ENCODE measurements at regions not wholly inside any gene's neighbourhood (a gene's known extent, or its start where the extent isn't known, plus 50 kb on each side); places are given as distances from the start of the nearest gene placed in this dataset.

GRCh38 chr15:47398594-47398993 lies 318.7 kb upstream of the SEMA6D start:
- no CpG with 5 or more reads among the region's 5 CpGs for WGBS (ENCODE audit: insufficient coverage)
- Histone ChIP-seq H3K27ac (ENCODE audit: low read length) (peak overlapping the region; percentile 67), H3K36me3 (ENCODE audit: control insufficient read depth, insufficient read depth, low read length) (no peaks in the 10 kb centered on the region), H3K4me1 (ENCODE audit: control insufficient read depth, insufficient read depth, low read length) (no peaks in the 10 kb centered on the region), H3K27me3 (ENCODE audit: control insufficient read depth, insufficient read depth, low read length) (no peaks in the 10 kb centered on the region), H3K4me3 (ENCODE audit: low read length) (no peak overlapping the region), H3K9me3 (replicated peaks; ENCODE audit: control insufficient read depth, low read depth, low read length) (no peaks in the 10 kb centered on the region)
- no peak for DNase-seq

- Histone ChIP-seq H3K9me3 (replicated peaks; ENCODE audit: control insufficient read depth, low read depth, low read length) (no peaks in the 10 kb centered on the region), H3K36me3 (ENCODE audit: control insufficient read depth, insufficient read depth, low read length) (no peaks in the 10 kb centered on the region), H3K27ac (ENCODE audit: low read length) (no peak overlapping the region), H3K27me3 (ENCODE audit: control insufficient read depth, insufficient read depth, low read length) (no peaks in the 10 kb centered on the region), H3K4me3 (ENCODE audit: low read length) (no peak overlapping the region), H3K4me1 (ENCODE audit: control insufficient read depth, insufficient read depth, low read length) (no peaks in the 10 kb centered on the region)
- no peak for DNase-seq
- WGBS (ENCODE audit: insufficient coverage) = 50% methylated on average over 1 of the region's 1 CpG
Measured at GRCh38 chr15:47399100-47399499, 318.2 kb upstream of the SEMA6D start.

GRCh38 chr15:47400603-47401002 lies 316.7 kb upstream of the SEMA6D start:
- no CpG with 5 or more reads among the region's 2 CpGs for WGBS (ENCODE audit: insufficient coverage)
- no peak for DNase-seq
- Histone ChIP-seq H3K4me3 (ENCODE audit: low read length) (no peak overlapping the region), H3K27ac (ENCODE audit: low read length) (no peak overlapping the region), H3K27me3 (ENCODE audit: control insufficient read depth, insufficient read depth, low read length) (no peaks in the 10 kb centered on the region), H3K36me3 (ENCODE audit: control insufficient read depth, insufficient read depth, low read length) (no peaks in the 10 kb centered on the region), H3K4me1 (ENCODE audit: control insufficient read depth, insufficient read depth, low read length) (no peaks in the 10 kb centered on the region), H3K9me3 (replicated peaks; ENCODE audit: control insufficient read depth, low read depth, low read length) (no peaks in the 10 kb centered on the region)

- no peaks in the 10 kb centered on the region for H3K27me3 ChIP-seq (ENCODE audit: control insufficient read depth, insufficient read depth, low read length)
- no peak for DNase-seq
- 79% methylated on average over 3 of the region's 3 CpGs for WGBS (ENCODE audit: insufficient coverage)
- H3K27ac ChIP-seq (ENCODE audit: low read length) = no peak overlapping the region
- H3K9me3 ChIP-seq (replicated peaks; ENCODE audit: control insufficient read depth, low read depth, low read length) = no peaks in the 10 kb centered on the region
- H3K4me1 ChIP-seq (ENCODE audit: control insufficient read depth, insufficient read depth, low read length) = no peaks in the 10 kb centered on the region
- no peaks in the 10 kb centered on the region for H3K36me3 ChIP-seq (ENCODE audit: control insufficient read depth, insufficient read depth, low read length)
- no peak overlapping the region for H3K4me3 ChIP-seq (ENCODE audit: low read length)
Measured at GRCh38 chr15:47401427-47401826, 315.9 kb upstream of the SEMA6D start.

GRCh38 chr15:47402829-47403228 lies 314.5 kb upstream of the SEMA6D start:
- no peak for DNase-seq
- Histone ChIP-seq H3K4me3 (ENCODE audit: low read length) (no peak overlapping the region), H3K4me1 (ENCODE audit: control insufficient read depth, insufficient read depth, low read length) (no peaks in the 10 kb centered on the region), H3K27me3 (ENCODE audit: control insufficient read depth, insufficient read depth, low read length) (no peaks in the 10 kb centered on the region), H3K27ac (ENCODE audit: low read length) (no peak overlapping the region), H3K36me3 (ENCODE audit: control insufficient read depth, insufficient read depth, low read length) (no peaks in the 10 kb centered on the region), H3K9me3 (replicated peaks; ENCODE audit: control insufficient read depth, low read depth, low read length) (no peaks in the 10 kb centered on the region)
- no CpG with 5 or more reads among the region's 1 CpG for WGBS (ENCODE audit: insufficient coverage)

GRCh38 chr15:47404877-47405276 lies 312.4 kb upstream of the SEMA6D start:
- 58% methylated on average over 3 of the region's 3 CpGs for WGBS (ENCODE audit: insufficient coverage)
- Histone ChIP-seq H3K4me1 (ENCODE audit: control insufficient read depth, insufficient read depth, low read length) (no peaks in the 10 kb centered on the region), H3K36me3 (ENCODE audit: control insufficient read depth, insufficient read depth, low read length) (no peaks in the 10 kb centered on the region), H3K27me3 (ENCODE audit: control insufficient read depth, insufficient read depth, low read length) (no peaks in the 10 kb centered on the region), H3K27ac (ENCODE audit: low read length) (no peak overlapping the region), H3K4me3 (ENCODE audit: low read length) (no peak overlapping the region), H3K9me3 (replicated peaks; ENCODE audit: control insufficient read depth, low read depth, low read length) (no peaks in the 10 kb centered on the region)
- no peak for DNase-seq

- DNase-seq = no peak
- Histone ChIP-seq H3K27ac (ENCODE audit: low read length) (no peak overlapping the region), H3K27me3 (ENCODE audit: control insufficient read depth, insufficient read depth, low read length) (no peaks in the 10 kb centered on the region), H3K4me3 (ENCODE audit: low read length) (no peak overlapping the region), H3K4me1 (ENCODE audit: control insufficient read depth, insufficient read depth, low read length) (no peaks in the 10 kb centered on the region), H3K36me3 (ENCODE audit: control insufficient read depth, insufficient read depth, low read length) (no peaks in the 10 kb centered on the region), H3K9me3 (replicated peaks; ENCODE audit: control insufficient read depth, low read depth, low read length) (no peaks in the 10 kb centered on the region)
- 70% methylated on average over 3 of the region's 5 CpGs for WGBS (ENCODE audit: insufficient coverage)
Measured at GRCh38 chr15:47405365-47406162, 311.7 kb upstream of the SEMA6D start.

GRCh38 chr15:47407692-47408091 lies 309.6 kb upstream of the SEMA6D start:
- no peak for DNase-seq
- Histone ChIP-seq H3K36me3 (ENCODE audit: control insufficient read depth, insufficient read depth, low read length) (no peaks in the 10 kb centered on the region), H3K27me3 (ENCODE audit: control insufficient read depth, insufficient read depth, low read length) (no peaks in the 10 kb centered on the region), H3K27ac (ENCODE audit: low read length) (no peak overlapping the region), H3K9me3 (replicated peaks; ENCODE audit: control insufficient read depth, low read depth, low read length) (no peaks in the 10 kb centered on the region), H3K4me3 (ENCODE audit: low read length) (no peak overlapping the region), H3K4me1 (ENCODE audit: control insufficient read depth, insufficient read depth, low read length) (no peaks in the 10 kb centered on the region)
- no CpG with 5 or more reads among the region's 5 CpGs for WGBS (ENCODE audit: insufficient coverage)

GRCh38 chr15:47409038-47409437 lies 308.3 kb upstream of the SEMA6D start:
- WGBS (ENCODE audit: insufficient coverage) = no CpG with 5 or more reads among the region's 1 CpG
- Histone ChIP-seq H3K4me3 (ENCODE audit: low read length) (no peak overlapping the region), H3K27ac (ENCODE audit: low read length) (no peak overlapping the region), H3K36me3 (ENCODE audit: control insufficient read depth, insufficient read depth, low read length) (no peaks in the 10 kb centered on the region), H3K9me3 (replicated peaks; ENCODE audit: control insufficient read depth, low read depth, low read length) (no peaks in the 10 kb centered on the region), H3K27me3 (ENCODE audit: control insufficient read depth, insufficient read depth, low read length) (no peaks in the 10 kb centered on the region), H3K4me1 (ENCODE audit: control insufficient read depth, insufficient read depth, low read length) (no peaks in the 10 kb centered on the region)
- DNase-seq = no peak

- DNase-seq = no peak
Measured at GRCh38 chr15:47409600-47409999, 307.7 kb upstream of the SEMA6D start.

GRCh38 chr15:47410247-47410646 lies 307.1 kb upstream of the SEMA6D start:
- no peaks in the 10 kb centered on the region for H3K4me1 ChIP-seq (ENCODE audit: control insufficient read depth, insufficient read depth, low read length)
- H3K4me3 ChIP-seq (ENCODE audit: low read length) = no peak overlapping the region
- no CpG with 5 or more reads among the region's 3 CpGs for WGBS (ENCODE audit: insufficient coverage)

More at GRCh38 chr15:47409600-47409999, 307.7 kb upstream of the SEMA6D start:
- Histone ChIP-seq H3K27me3 (ENCODE audit: control insufficient read depth, insufficient read depth, low read length) (no peaks in the 10 kb centered on the region), H3K4me1 (ENCODE audit: control insufficient read depth, insufficient read depth, low read length) (no peaks in the 10 kb centered on the region), H3K4me3 (ENCODE audit: low read length) (no peak overlapping the region), H3K9me3 (replicated peaks; ENCODE audit: control insufficient read depth, low read depth, low read length) (no peaks in the 10 kb centered on the region), H3K36me3 (ENCODE audit: control insufficient read depth, insufficient read depth, low read length) (no peaks in the 10 kb centered on the region), H3K27ac (ENCODE audit: low read length) (no peak overlapping the region)
- no CpG with 5 or more reads among the region's 2 CpGs for WGBS (ENCODE audit: insufficient coverage)

More at GRCh38 chr15:47410247-47410646, 307.1 kb upstream of the SEMA6D start:
- Histone ChIP-seq H3K27ac (ENCODE audit: low read length) (no peak overlapping the region), H3K27me3 (ENCODE audit: control insufficient read depth, insufficient read depth, low read length) (no peaks in the 10 kb centered on the region), H3K9me3 (replicated peaks; ENCODE audit: control insufficient read depth, low read depth, low read length) (no peaks in the 10 kb centered on the region), H3K36me3 (ENCODE audit: control insufficient read depth, insufficient read depth, low read length) (no peaks in the 10 kb centered on the region)
- no peak for DNase-seq

Measured in muscle of leg (tissue), 3 donors.